ENCODE measurements at regions not wholly inside any gene's neighbourhood (a gene's known extent, or its start where the extent isn't known, plus 50 kb on each side); places are given as distances from the start of the nearest gene placed in this dataset.

GRCh38 chr15:35834866-35835265 lies 288.9 kb upstream of the DPH6 start:
- H3K4me2 ChIP-seq (ENCODE audit: insufficient read depth, low read length) = no peak overlapping the region
- no peaks in the 10 kb centered on the region for H3K4me1 ChIP-seq (ENCODE audit: insufficient read depth, low read length)
- H3K79me2 ChIP-seq (ENCODE audit: insufficient read depth, low read length) = no peaks in the 10 kb centered on the region
- TF ChIP-seq CTCF (IDR thresholded peaks at IDR 0.05; ENCODE audit: borderline replicate concordance, extremely low read depth, low read length, poor library complexity, severe bottlenecking) (no peak), EZH2 (IDR thresholded peaks at IDR 0.05; ENCODE audit: borderline replicate concordance, low read depth, low read length, severe bottlenecking) (no peak)
- no peaks in the 10 kb centered on the region for H3K9me3 ChIP-seq (ENCODE audit: insufficient read depth, low read length, severe bottlenecking)
- DNase-seq (no peak), ATAC-seq (ENCODE audit: insufficient read depth, low read depth) (no peak)
- no peaks in the 10 kb centered on the region for H3K36me3 ChIP-seq (ENCODE audit: insufficient read depth, low read length)
- H3K27me3 ChIP-seq (ENCODE audit: insufficient read depth, low read length, poor library complexity) = no peaks in the 10 kb centered on the region
- H3K4me3 ChIP-seq (ENCODE audit: low read depth in 1 of 2, low read length in 2 of 2) = no peak overlapping the region
- no peaks in the 10 kb centered on the region for H4K20me1 ChIP-seq (ENCODE audit: insufficient read depth, low read length)
- no peak overlapping the region for H3K9ac ChIP-seq (ENCODE audit: low read depth, low read length)
- no peak overlapping the region for H3K27ac ChIP-seq (ENCODE audit: low read length)
- no peak overlapping the region for H2AFZ ChIP-seq (ENCODE audit: low read depth, low read length)

GRCh38 chr15:35838424-35839111 lies 292.6 kb upstream of the DPH6 start:
- ATAC-seq (ENCODE audit: insufficient read depth, low read depth) (no peak), DNase-seq (no peak)
- H3K9me3 ChIP-seq (ENCODE audit: insufficient read depth, low read length, severe bottlenecking) = no peaks in the 10 kb centered on the region
- H3K9ac ChIP-seq (ENCODE audit: low read depth, low read length) = no peak overlapping the region
- H3K4me1 ChIP-seq (ENCODE audit: insufficient read depth, low read length) = no peaks in the 10 kb centered on the region
- H3K27me3 ChIP-seq (ENCODE audit: insufficient read depth, low read length, poor library complexity) = no peaks in the 10 kb centered on the region
- no peaks in the 10 kb centered on the region for H3K79me2 ChIP-seq (ENCODE audit: insufficient read depth, low read length)
- H3K27ac ChIP-seq (ENCODE audit: low read length) = no peak overlapping the region
- H3K36me3 ChIP-seq (ENCODE audit: insufficient read depth, low read length) = no peaks in the 10 kb centered on the region
- H3K4me2 ChIP-seq (ENCODE audit: insufficient read depth, low read length) = no peak overlapping the region
- no peak overlapping the region for H2AFZ ChIP-seq (ENCODE audit: low read depth, low read length)
- H4K20me1 ChIP-seq (ENCODE audit: insufficient read depth, low read length) = no peaks in the 10 kb centered on the region
- TF ChIP-seq CTCF (IDR thresholded peaks at IDR 0.05; ENCODE audit: borderline replicate concordance, extremely low read depth, low read length, poor library complexity, severe bottlenecking) (no peak), EZH2 (IDR thresholded peaks at IDR 0.05; ENCODE audit: borderline replicate concordance, low read depth, low read length, severe bottlenecking) (no peak)
- no peak overlapping the region for H3K4me3 ChIP-seq (ENCODE audit: low read depth in 1 of 2, low read length in 2 of 2)

GRCh38 chr15:35842631-35843030 lies 296.7 kb upstream of the DPH6 start:
- H2AFZ ChIP-seq (ENCODE audit: low read depth, low read length) = no peak overlapping the region
- no peaks in the 10 kb centered on the region for H3K36me3 ChIP-seq (ENCODE audit: insufficient read depth, low read length)

More at GRCh38 chr15:35842631-35843030, 296.7 kb upstream of the DPH6 start:
- Histone ChIP-seq H3K4me2 (ENCODE audit: insufficient read depth, low read length) (no peak overlapping the region), H3K9ac (ENCODE audit: low read depth, low read length) (no peak overlapping the region), H3K27me3 (ENCODE audit: insufficient read depth, low read length, poor library complexity) (no peaks in the 10 kb centered on the region), H4K20me1 (ENCODE audit: insufficient read depth, low read length) (no peaks in the 10 kb centered on the region), H3K79me2 (ENCODE audit: insufficient read depth, low read length) (no peaks in the 10 kb centered on the region), H3K27ac (ENCODE audit: low read length) (no peak overlapping the region), H3K4me3 (ENCODE audit: low read depth in 1 of 2, low read length in 2 of 2) (no peak overlapping the region), H3K9me3 (ENCODE audit: insufficient read depth, low read length, severe bottlenecking) (no peaks in the 10 kb centered on the region), H3K4me1 (ENCODE audit: insufficient read depth, low read length) (no peaks in the 10 kb centered on the region)
- DNase-seq (no peak), ATAC-seq (ENCODE audit: insufficient read depth, low read depth) (no peak)
- TF ChIP-seq EZH2 (IDR thresholded peaks at IDR 0.05; ENCODE audit: borderline replicate concordance, low read depth, low read length, severe bottlenecking) = no peak
- TF ChIP-seq CTCF (IDR thresholded peaks at IDR 0.05; ENCODE audit: borderline replicate concordance, extremely low read depth, low read length, poor library complexity, severe bottlenecking) = no peak

Measured in DND-41 (cell line).